AG08396 (cell line): ENCODE measurements at regions not wholly inside any gene's neighbourhood (a gene's known extent, or its start where the extent isn't known, plus 50 kb on each side); places are given as distances from the start of the nearest gene placed in this dataset.
"Not testable (repeated sequence)": the region's sequence is repeated elsewhere in the genome, so short reads cannot be mapped to it uniquely, and the experiment has no call there.

Source experiments
- DNase-seq: peaks from one replicate; pipeline ENCODE4 v3.0.0; 2012; ENCODE audit warnings: low spot score, mixed read lengths

- DNase-seq: no peak
These were observed 377.1 kb upstream of the FAR2 start for GRCh38 chr12:28771968-28772367.

GRCh38 chr12:28775556-28775955 lies 373.5 kb upstream of the FAR2 start:
- DNase-seq: no peak

GRCh38 chr12:28776220-28776619 lies 372.9 kb upstream of the FAR2 start:
- DNase-seq: no peak

- no peak for DNase-seq
These were observed 372.1 kb upstream of the FAR2 start for GRCh38 chr12:28776913-28777422.

GRCh38 chr12:28777603-28778365 lies 371.3 kb upstream of the FAR2 start:
- DNase-seq: no peak

- peak; percentile 32 for DNase-seq
These were observed 369.0 kb upstream of the FAR2 start for GRCh38 chr12:28780096-28780495.

GRCh38 chr12:28780960-28781359 lies 368.1 kb upstream of the FAR2 start:
- no peak for DNase-seq

GRCh38 chr12:28781671-28782652 lies 367.1 kb upstream of the FAR2 start:
- no peak for DNase-seq

- DNase-seq: no peak
These were observed 366.3 kb upstream of the FAR2 start for GRCh38 chr12:28782812-28783211.

GRCh38 chr12:28787151-28787550 lies 361.9 kb upstream of the FAR2 start:
- DNase-seq: no peak

GRCh38 chr12:28788256-28788655 lies 360.8 kb upstream of the FAR2 start:
- not testable (repeated sequence) for DNase-seq

- no peak for DNase-seq
These were observed 355.4 kb upstream of the FAR2 start for GRCh38 chr12:28793581-28794151.

- no peak for DNase-seq
These were observed 354.9 kb upstream of the FAR2 start for GRCh38 chr12:28794211-28794610.

- DNase-seq: no peak
These were observed 354.3 kb upstream of the FAR2 start for GRCh38 chr12:28794786-28795185.

- no peak for DNase-seq
These were observed 353.8 kb upstream of the FAR2 start for GRCh38 chr12:28795311-28795710.

- DNase-seq: no peak
These were observed 349.7 kb upstream of the FAR2 start for GRCh38 chr12:28799348-28799747.

- no peak for DNase-seq
These were observed 348.9 kb upstream of the FAR2 start for GRCh38 chr12:28800129-28800528.

- no peak for DNase-seq
These were observed 346.2 kb upstream of the FAR2 start for GRCh38 chr12:28802706-28803438.

- DNase-seq: no peak
These were observed 341.5 kb upstream of the FAR2 start for GRCh38 chr12:28807535-28807934.

- no peak for DNase-seq
These were observed 337.6 kb upstream of the FAR2 start for GRCh38 chr12:28811457-28811856.

- DNase-seq: no peak
These were observed 334.8 kb upstream of the FAR2 start for GRCh38 chr12:28814246-28814645.

GRCh38 chr12:28817524-28817923 lies 331.6 kb upstream of the FAR2 start:
- no peak for DNase-seq
